ENCODE measurements at regions not wholly inside any gene's neighbourhood (a gene's known extent, or its start where the extent isn't known, plus 50 kb on each side); places are given as distances from the start of the nearest gene placed in this dataset.

DNA sequence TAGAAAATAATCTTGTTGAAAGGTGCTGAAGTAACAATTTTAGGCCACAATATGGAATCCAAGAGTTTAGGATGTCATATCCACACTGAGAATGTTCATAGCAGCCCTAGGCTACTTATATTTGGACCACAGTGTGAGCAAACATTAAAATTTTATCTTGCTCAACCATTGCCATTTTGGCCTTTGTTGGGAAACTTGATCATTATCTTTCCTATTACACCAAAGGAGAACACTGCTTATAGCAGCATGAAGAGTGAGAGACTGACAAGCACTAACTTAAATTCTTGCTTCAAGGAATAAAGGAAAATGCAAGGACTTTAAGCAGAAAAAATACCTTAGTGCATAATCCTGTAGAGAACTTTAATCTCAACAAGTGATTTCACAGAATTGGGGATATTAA, 86.3 kb upstream of the LRRTM4 start:
- TF ChIP-seq, protein P1, sequence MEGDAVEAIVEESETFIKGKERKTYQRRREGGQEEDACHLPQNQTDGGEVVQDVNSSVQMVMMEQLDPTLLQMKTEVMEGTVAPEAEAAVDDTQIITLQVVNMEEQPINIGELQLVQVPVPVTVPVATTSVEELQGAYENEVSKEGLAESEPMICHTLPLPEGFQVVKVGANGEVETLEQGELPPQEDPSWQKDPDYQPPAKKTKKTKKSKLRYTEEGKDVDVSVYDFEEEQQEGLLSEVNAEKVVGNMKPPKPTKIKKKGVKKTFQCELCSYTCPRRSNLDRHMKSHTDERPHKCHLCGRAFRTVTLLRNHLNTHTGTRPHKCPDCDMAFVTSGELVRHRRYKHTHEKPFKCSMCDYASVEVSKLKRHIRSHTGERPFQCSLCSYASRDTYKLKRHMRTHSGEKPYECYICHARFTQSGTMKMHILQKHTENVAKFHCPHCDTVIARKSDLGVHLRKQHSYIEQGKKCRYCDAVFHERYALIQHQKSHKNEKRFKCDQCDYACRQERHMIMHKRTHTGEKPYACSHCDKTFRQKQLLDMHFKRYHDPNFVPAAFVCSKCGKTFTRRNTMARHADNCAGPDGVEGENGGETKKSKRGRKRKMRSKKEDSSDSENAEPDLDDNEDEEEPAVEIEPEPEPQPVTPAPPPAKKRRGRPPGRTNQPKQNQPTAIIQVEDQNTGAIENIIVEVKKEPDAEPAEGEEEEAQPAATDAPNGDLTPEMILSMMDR (conservative IDR thresholded peaks at IDR 0.05; ENCODE audit: low read depth, low read length), result no peak
- no peak for DNase-seq (ENCODE audit: low read depth)
- no peak overlapping the region for H3K4me3 ChIP-seq (ENCODE audit: low read length)

DNA sequence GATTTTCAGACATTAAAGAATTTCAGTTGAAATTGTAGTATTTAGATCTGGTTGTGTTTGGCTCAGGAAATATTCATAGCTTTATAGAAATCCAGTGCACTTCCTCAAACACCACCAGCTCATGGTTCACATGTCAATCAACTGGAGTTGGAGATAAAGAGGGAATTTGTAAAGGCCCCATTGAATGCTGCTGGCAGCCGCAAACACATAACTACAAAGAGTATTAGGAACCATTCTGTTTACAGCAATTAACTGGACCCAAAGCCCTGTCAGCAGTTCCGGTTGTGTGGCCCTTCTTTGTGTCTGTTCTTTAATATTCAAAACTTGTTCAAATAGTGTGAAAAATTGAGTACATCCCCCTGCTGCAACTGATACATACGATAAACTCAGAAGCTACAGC, 107.4 kb upstream of the LRRTM4 start:
- peak; percentile 31 for DNase-seq (ENCODE audit: low read depth)
- TF ChIP-seq, protein P1 (conservative IDR thresholded peaks at IDR 0.05; ENCODE audit: low read depth, low read length), result no peak
- H3K4me3 ChIP-seq (ENCODE audit: low read length), result no peak overlapping the region

DNA sequence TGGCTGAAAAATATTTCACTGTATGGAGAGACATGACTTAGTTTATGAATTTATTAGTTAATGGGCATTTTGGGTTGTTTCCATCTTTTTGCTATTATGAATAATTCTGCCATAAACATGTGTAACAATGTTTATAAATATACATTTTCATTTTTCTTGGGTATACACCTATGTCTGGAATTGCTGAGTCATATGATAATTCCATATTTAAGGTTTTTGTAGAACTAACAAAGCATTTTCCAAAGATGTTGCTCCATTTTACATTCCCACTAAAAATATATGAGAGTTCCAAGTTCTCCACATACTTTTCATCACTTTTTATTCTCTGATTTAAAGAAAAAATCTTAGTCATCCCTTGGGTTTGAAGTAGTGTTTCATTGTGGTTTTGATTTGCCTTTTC, 108.8 kb upstream of the LRRTM4 start:
- TF ChIP-seq, protein P1 (conservative IDR thresholded peaks at IDR 0.05; ENCODE audit: low read depth, low read length), result no peak
- no peak overlapping the region for H3K4me3 ChIP-seq (ENCODE audit: low read length)
- DNase-seq (ENCODE audit: low read depth), result no peak

DNA sequence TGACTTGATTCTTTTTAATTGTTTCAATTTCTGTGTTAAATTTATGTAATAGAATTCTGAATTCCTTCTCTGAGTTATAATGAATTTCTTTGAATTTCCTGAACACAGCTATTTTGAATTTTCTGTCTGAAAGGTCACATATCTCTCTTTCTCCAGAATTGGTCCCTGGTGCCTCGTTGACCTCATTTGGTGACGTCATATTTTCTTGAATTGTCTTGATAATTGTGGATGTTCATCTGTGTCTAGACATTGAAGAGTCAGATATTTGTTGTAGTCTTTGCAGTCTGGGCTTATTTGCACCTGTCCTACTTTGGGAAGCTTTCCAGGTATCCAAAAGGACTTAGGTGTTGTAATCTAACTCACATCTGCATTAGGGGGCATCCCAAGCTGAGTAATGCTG, 111.4 kb upstream of the LRRTM4 start:
- H3K4me3 ChIP-seq (ENCODE audit: low read length), result no peak overlapping the region
- TF ChIP-seq, protein P1 (conservative IDR thresholded peaks at IDR 0.05; ENCODE audit: low read depth, low read length), result no peak

DNA sequence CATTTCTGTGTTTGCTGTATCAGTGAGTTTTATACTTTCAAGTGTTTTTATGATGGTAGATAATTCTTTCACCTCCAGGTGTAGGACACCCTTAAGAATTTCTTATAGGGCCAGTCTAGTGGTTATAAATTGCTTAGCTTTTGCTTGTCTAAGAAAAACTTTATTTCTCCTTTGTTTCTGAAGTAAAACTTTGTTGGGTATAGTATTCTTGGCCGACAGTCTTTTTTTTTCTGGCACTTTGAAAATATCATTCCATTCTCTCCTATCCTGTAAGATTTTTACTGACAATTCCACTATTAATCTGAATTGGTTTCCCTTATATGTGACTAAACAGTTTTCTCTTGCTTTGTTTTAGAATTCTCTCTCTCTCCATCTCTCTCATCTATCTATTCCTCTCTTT, 118.7 kb upstream of the LRRTM4 start:
- TF ChIP-seq, protein P1 (conservative IDR thresholded peaks at IDR 0.05; ENCODE audit: low read depth, low read length), result no peak
- no peak for DNase-seq (ENCODE audit: low read depth)
- no peak overlapping the region for H3K4me3 ChIP-seq (ENCODE audit: low read length)

More for the DNA sequence above, 111.4 kb upstream of the LRRTM4 start:
- no peak for DNase-seq (ENCODE audit: low read depth)

DNA sequence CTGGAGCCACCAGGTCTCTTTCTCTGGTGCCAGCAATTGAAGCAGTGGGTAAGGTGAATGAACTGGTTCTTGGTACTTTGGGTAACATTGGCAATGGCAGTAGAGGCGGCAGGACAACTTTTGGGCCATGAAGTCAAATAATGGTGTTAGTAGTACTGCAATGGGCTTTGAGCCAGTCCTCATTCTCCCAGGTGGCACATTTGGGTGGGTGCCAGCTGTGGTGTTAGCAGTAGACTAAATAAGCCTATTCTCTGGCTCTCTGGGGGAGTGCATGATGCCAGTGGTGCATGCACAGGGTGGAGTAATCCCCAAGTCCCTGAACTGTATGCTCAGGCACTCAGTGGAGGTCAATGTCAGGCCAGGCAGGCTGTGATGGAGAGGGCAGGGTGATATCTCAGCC, 120.2 kb upstream of the LRRTM4 start:
- no peak overlapping the region for H3K4me3 ChIP-seq (ENCODE audit: low read length)
- DNase-seq (ENCODE audit: low read depth), result no peak
- TF ChIP-seq, protein P1 (conservative IDR thresholded peaks at IDR 0.05; ENCODE audit: low read depth, low read length), result no peak

DNA sequence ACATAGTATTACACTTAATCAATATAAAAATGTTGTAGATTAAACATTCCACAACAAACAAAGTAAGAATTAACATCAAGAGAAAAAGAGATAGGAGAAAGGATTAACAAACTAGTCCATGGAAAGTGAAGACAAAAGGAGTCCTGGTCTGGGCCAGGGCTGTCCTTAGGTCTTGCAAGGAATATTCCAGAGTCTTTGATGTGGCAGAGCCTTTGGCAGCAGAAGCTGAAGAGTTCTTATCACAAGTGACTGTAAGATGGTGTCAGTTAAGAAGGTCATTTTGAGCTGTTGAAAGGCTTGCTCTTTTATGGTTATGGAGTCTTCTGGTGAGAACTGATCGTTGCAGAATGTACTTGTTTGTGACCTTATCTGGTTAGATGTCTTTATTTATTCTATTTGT, 127.7 kb upstream of the LRRTM4 start:
- no peak overlapping the region for H3K4me3 ChIP-seq (ENCODE audit: low read length)
- DNase-seq (ENCODE audit: low read depth), result no peak
- TF ChIP-seq, protein P1 (conservative IDR thresholded peaks at IDR 0.05; ENCODE audit: low read depth, low read length), result no peak
